Upper lobe of left lung (tissue), 4 donors: ENCODE measurements at regions not wholly inside any gene's neighbourhood (a gene's known extent, or its start where the extent isn't known, plus 50 kb on each side); places are given as distances from the start of the nearest gene placed in this dataset.

ENCODE experiments used
- POLR2A ChIP-seq, 4 donors: fragments of 450-650 bp; IDR thresholded peaks; one replicate each; pipeline ENCODE4 v1.5.1; 2016 to 2017; ENCODE audit warnings: antibody characterized with exemption in 4 of 4, mild to moderate bottlenecking in 2 of 4
- TF ChIP-seq, protein P1 (sequence below), 6 experiments: fragments of 450-650 bp in 4 of 6; fragments of 200-600 bp in 2 of 6; sonication (generic) in 2 of 6; IDR thresholded peaks; one replicate each; pipeline ENCODE4 v1.5.1; 2016 to 2019; ENCODE audit warnings: antibody characterized with exemption in 6 of 6

- TF ChIP-seq, protein P1, sequence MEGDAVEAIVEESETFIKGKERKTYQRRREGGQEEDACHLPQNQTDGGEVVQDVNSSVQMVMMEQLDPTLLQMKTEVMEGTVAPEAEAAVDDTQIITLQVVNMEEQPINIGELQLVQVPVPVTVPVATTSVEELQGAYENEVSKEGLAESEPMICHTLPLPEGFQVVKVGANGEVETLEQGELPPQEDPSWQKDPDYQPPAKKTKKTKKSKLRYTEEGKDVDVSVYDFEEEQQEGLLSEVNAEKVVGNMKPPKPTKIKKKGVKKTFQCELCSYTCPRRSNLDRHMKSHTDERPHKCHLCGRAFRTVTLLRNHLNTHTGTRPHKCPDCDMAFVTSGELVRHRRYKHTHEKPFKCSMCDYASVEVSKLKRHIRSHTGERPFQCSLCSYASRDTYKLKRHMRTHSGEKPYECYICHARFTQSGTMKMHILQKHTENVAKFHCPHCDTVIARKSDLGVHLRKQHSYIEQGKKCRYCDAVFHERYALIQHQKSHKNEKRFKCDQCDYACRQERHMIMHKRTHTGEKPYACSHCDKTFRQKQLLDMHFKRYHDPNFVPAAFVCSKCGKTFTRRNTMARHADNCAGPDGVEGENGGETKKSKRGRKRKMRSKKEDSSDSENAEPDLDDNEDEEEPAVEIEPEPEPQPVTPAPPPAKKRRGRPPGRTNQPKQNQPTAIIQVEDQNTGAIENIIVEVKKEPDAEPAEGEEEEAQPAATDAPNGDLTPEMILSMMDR (IDR thresholded peaks at IDR 0.05) = no peak
- TF ChIP-seq POLR2A (IDR thresholded peaks at IDR 0.05) = no peak
Measured at GRCh38 chr5:117649821-117650220, 1075.2 kb upstream of the SEMA6A start.
